CD4-positive, alpha-beta T cell treated with Interleukin-17A for 1 hour (primary cell): ENCODE measurements at regions not wholly inside any gene's neighbourhood (a gene's known extent, or its start where the extent isn't known, plus 50 kb on each side); places are given as distances from the start of the nearest gene placed in this dataset.
"Not testable (repeated sequence)": the region's sequence is repeated elsewhere in the genome, so short reads cannot be mapped to it uniquely, and the experiment has no call there.

Experiments
- DNase-seq: peaks from one replicate; pipeline ENCODE4 v3.0.0-alpha.2; 2020

DNA sequence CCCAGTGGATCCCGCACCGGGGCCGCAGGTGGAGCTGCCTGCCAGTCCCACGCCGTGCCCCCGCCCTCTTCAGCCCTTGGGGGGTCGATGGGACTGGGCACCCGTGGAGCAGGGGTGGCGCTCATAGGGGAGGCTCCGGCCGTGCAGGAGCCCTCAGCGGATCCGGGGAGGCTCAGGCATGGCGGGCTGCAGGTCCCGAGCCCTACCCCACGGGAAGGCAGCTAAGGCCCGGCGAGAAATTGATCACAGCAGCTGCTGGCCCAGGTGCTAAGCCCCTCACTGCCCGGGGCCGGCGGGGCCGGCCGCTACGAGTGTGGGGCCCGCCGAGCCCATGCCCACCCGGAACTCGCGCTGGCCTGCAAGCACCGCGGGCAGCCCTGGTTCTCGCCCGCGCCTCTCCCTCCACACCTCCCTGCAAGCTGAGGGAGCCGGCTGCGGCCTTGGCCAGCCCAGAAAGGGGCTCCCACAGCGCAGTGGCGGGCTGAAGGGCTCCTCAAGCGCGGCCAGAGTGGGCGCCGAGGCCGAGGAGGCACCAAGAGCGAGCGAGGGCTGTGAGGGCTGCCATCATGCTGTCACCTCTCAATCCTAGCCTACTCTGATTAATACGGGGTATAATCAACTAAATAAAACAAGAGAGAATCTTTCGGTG, 56.5 kb upstream of the ABHD2 start:
- DNase-seq, result not testable (repeated sequence)

DNA sequence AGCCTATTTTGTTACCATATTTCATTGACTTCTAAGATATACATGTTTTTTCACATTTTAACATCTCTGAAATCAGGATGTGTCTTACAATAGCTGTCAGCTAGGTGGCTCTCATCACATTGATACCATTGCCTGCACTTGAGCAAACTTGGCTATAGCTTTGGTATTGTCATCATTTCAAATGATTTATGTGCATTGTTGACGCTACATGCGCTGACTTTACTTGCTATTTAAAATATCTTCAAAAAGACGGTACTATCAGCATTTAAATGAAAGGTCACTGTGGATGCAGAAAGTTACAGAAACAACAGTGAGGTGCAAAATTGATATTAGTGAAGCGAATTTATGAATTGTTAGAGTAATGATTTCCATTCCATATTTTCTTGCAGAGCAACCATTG, 54.0 kb upstream of the ABHD2 start:
- peak; percentile 19 for DNase-seq

DNA sequence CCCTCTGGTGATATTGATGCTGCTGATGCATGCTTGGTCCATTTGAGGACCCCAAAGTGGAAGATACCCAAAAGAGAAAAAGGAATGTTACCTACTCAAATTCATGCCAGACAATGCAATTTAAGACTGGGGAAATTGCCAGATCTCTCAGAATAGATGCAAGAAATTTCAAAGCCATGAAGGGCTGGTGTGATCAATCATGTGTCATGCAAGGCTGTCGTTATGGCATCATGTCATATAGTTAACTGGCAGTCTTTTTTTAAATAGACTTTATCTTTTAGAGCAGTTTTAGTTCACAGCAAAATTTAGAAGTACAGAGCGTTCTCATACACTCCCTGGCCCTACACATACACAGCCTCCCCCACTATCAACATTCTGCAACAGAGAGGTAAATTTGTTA, 53.1 kb upstream of the ABHD2 start:
- DNase-seq, result no peak

DNA sequence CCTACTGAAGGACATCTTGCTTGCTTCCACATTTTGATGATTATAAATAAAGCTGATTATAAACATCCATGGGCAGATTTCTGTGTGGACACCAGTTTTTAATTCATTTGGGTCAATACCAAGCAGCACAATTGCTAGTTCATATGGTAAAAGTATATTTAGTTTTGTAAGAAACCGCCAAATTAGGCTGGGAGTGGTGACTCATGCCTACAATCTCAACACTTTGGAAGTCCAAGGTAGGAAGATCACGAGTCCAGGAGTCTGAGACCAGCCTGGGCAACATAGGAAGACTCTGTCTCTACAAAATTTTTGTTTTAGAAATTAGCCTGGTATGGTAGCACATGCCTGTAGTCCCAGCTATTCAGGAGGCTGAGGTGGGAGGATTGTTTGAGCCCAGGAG, 52.6 kb upstream of the ABHD2 start:
- no peak for DNase-seq

DNA sequence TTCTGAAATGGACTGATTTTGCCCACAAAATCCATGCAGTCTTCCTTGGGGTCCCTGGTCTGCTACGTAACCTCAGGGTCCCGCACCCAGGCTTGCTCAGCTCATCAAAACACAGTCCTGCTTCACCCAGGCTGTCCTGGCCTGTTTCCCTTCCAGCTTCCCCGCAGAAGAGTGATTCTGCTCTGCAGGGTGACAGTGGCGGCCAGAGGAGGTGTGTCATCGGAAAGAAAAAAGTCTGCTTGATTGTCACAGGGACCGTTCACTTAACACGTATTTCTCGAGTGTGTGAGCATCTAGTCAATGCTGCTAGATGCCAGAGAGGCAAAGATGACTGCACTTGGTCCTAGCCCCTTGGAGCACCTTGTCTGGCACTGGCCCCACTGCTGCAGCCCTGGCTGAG, 50.1 kb upstream of the ABHD2 start:
- no peak for DNase-seq
